IgD-negative memory B cell (primary cell): ENCODE measurements at regions not wholly inside any gene's neighbourhood (a gene's known extent, or its start where the extent isn't known, plus 50 kb on each side); places are given as distances from the start of the nearest gene placed in this dataset.

ENCODE experiments used
- H3K27ac Mint-ChIP-seq, 3 donors: one replicate each; pipeline ENCODE4 v1.8.0; 2020 to 2022; ENCODE audit warnings: mild to moderate bottlenecking in 3 of 3, mixed read lengths in 3 of 3, moderate library complexity in 1 of 3
- H3K27me3 Mint-ChIP-seq: one replicate; pipeline ENCODE4 v1.8.0; 2021; ENCODE audit warnings: mixed read lengths
- H3K36me3 Mint-ChIP-seq: one replicate; pipeline ENCODE4 v1.8.0; 2020; ENCODE audit warnings: mild to moderate bottlenecking, mixed read lengths
- H3K4me1 Mint-ChIP-seq, 3 donors: one replicate each; pipeline ENCODE4 v1.8.0; 2020 to 2022; ENCODE audit warnings: mixed read lengths in 3 of 3, mild to moderate bottlenecking in 1 of 3
- H3K4me3 Mint-ChIP-seq, 4 donors: one replicate each; pipeline ENCODE4 v1.8.0; 2020 to 2022; ENCODE audit warnings: mild to moderate bottlenecking in 4 of 4, mixed read lengths in 4 of 4, moderate library complexity in 3 of 4
- H3K9me3 Mint-ChIP-seq, 3 donors: one replicate each; pipeline ENCODE4 v1.8.0; 2020 to 2021; ENCODE audit warnings: mixed read lengths in 3 of 3, mild to moderate bottlenecking in 1 of 3

- H3K4me1 Mint-ChIP-seq: no peaks in the 10 kb centered on the region
- no peak overlapping the region for H3K4me3 Mint-ChIP-seq
- no peaks in the 10 kb centered on the region for H3K27me3 Mint-ChIP-seq
- H3K9me3 Mint-ChIP-seq: peaks cover 0 to 6% (median 2%) of the 10 kb centered on the region in 3 donors
- no peak overlapping the region for H3K27ac Mint-ChIP-seq
- no peaks in the 10 kb centered on the region for H3K36me3 Mint-ChIP-seq
Observed at GRCh38 chr11:98561252-98561651, 459.5 kb upstream of the CNTN5 start.

- Mint-ChIP-seq H3K9me3 (peaks cover 0 to 6% (median 2%) of the 10 kb centered on the region in 3 donors), H3K27me3 (no peaks in the 10 kb centered on the region), H3K4me3 (no peak overlapping the region), H3K4me1 (no peaks in the 10 kb centered on the region), H3K27ac (no peak overlapping the region), H3K36me3 (no peaks in the 10 kb centered on the region)
Observed at GRCh38 chr11:98561877-98562395, 458.8 kb upstream of the CNTN5 start.

GRCh38 chr11:98564233-98564632 lies 456.5 kb upstream of the CNTN5 start:
- H3K9me3 Mint-ChIP-seq: peaks cover 0 to 5% (median 0%) of the 10 kb centered on the region in 3 donors
- H3K4me3 Mint-ChIP-seq: no peak overlapping the region
- no peaks in the 10 kb centered on the region for H3K27me3 Mint-ChIP-seq
- H3K36me3 Mint-ChIP-seq: no peaks in the 10 kb centered on the region
- no peak overlapping the region for H3K27ac Mint-ChIP-seq
- H3K4me1 Mint-ChIP-seq: no peaks in the 10 kb centered on the region

- no peaks in the 10 kb centered on the region for H3K27me3 Mint-ChIP-seq
Observed at GRCh38 chr11:98564881-98565280, 455.9 kb upstream of the CNTN5 start.

GRCh38 chr11:98565311-98565710 lies 455.4 kb upstream of the CNTN5 start:
- no peaks in the 10 kb centered on the region for H3K27me3 Mint-ChIP-seq
- no peak overlapping the region for H3K27ac Mint-ChIP-seq
- H3K36me3 Mint-ChIP-seq: no peaks in the 10 kb centered on the region
- peaks cover 0 to 4% (median 3%) of the 10 kb centered on the region in 3 donors for H3K9me3 Mint-ChIP-seq
- H3K4me1 Mint-ChIP-seq: no peaks in the 10 kb centered on the region
- no peak overlapping the region for H3K4me3 Mint-ChIP-seq

More at GRCh38 chr11:98564881-98565280, 455.9 kb upstream of the CNTN5 start:
- Mint-ChIP-seq H3K4me1 (no peaks in the 10 kb centered on the region), H3K9me3 (peaks cover 0 to 3% (median 0%) of the 10 kb centered on the region in 3 donors), H3K4me3 (no peak overlapping the region), H3K27ac (no peak overlapping the region), H3K36me3 (no peaks in the 10 kb centered on the region)

GRCh38 chr11:98566978-98567377 lies 453.8 kb upstream of the CNTN5 start:
- H3K4me1 Mint-ChIP-seq: no peaks in the 10 kb centered on the region
- peaks cover 0 to 7% (median 1%) of the 10 kb centered on the region in 3 donors for H3K9me3 Mint-ChIP-seq
- no peaks in the 10 kb centered on the region for H3K36me3 Mint-ChIP-seq
- H3K27ac Mint-ChIP-seq: no peak overlapping the region
- no peak overlapping the region for H3K4me3 Mint-ChIP-seq
- H3K27me3 Mint-ChIP-seq: no peaks in the 10 kb centered on the region

- Mint-ChIP-seq H3K27me3 (no peaks in the 10 kb centered on the region), H3K9me3 (peaks cover 0 to 7% (median 1%) of the 10 kb centered on the region in 3 donors), H3K27ac (no peak overlapping the region), H3K4me1 (no peaks in the 10 kb centered on the region), H3K4me3 (no peak overlapping the region), H3K36me3 (no peaks in the 10 kb centered on the region)
Observed at GRCh38 chr11:98568013-98568412, 452.7 kb upstream of the CNTN5 start.

GRCh38 chr11:98572941-98573340 lies 447.8 kb upstream of the CNTN5 start:
- no peak overlapping the region for H3K4me3 Mint-ChIP-seq
- H3K4me1 Mint-ChIP-seq: no peaks in the 10 kb centered on the region
- H3K27me3 Mint-ChIP-seq: no peaks in the 10 kb centered on the region
- H3K9me3 Mint-ChIP-seq: peaks cover 1 to 7% (median 5%) of the 10 kb centered on the region in 3 donors
- no peak overlapping the region for H3K27ac Mint-ChIP-seq
- no peaks in the 10 kb centered on the region for H3K36me3 Mint-ChIP-seq

GRCh38 chr11:98587884-98588283 lies 432.9 kb upstream of the CNTN5 start:
- H3K36me3 Mint-ChIP-seq: no peaks in the 10 kb centered on the region
- H3K9me3 Mint-ChIP-seq: peaks cover 0 to 5% (median 0%) of the 10 kb centered on the region in 3 donors
- H3K4me3 Mint-ChIP-seq: no peak overlapping the region
- no peak overlapping the region for H3K27ac Mint-ChIP-seq
- no peaks in the 10 kb centered on the region for H3K27me3 Mint-ChIP-seq
- H3K4me1 Mint-ChIP-seq: no peaks in the 10 kb centered on the region

GRCh38 chr11:98589967-98590366 lies 430.8 kb upstream of the CNTN5 start:
- H3K9me3 Mint-ChIP-seq: peaks cover 0 to 11% (median 10%) of the 10 kb centered on the region in 3 donors

GRCh38 chr11:98600103-98600502 lies 420.6 kb upstream of the CNTN5 start:
- H3K4me3 Mint-ChIP-seq: no peak overlapping the region
- H3K27me3 Mint-ChIP-seq: no peaks in the 10 kb centered on the region
- H3K4me1 Mint-ChIP-seq: no peaks in the 10 kb centered on the region
- H3K27ac Mint-ChIP-seq: no peak overlapping the region
- H3K9me3 Mint-ChIP-seq: peaks cover 3 to 5% (median 5%) of the 10 kb centered on the region in 3 donors
- peaks cover 2% of the 10 kb centered on the region for H3K36me3 Mint-ChIP-seq

More at GRCh38 chr11:98589967-98590366, 430.8 kb upstream of the CNTN5 start:
- Mint-ChIP-seq H3K4me3 (no peak overlapping the region), H3K27ac (no peak overlapping the region), H3K4me1 (no peaks in the 10 kb centered on the region), H3K36me3 (no peaks in the 10 kb centered on the region), H3K27me3 (no peaks in the 10 kb centered on the region)

GRCh38 chr11:98600786-98601773 lies 419.7 kb upstream of the CNTN5 start:
- no peak overlapping the region for H3K4me3 Mint-ChIP-seq
- H3K27ac Mint-ChIP-seq: no peak overlapping the region
- peaks cover 2% of the 10 kb centered on the region for H3K36me3 Mint-ChIP-seq
- H3K4me1 Mint-ChIP-seq: no peaks in the 10 kb centered on the region
- peaks cover 4 to 5% (median 5%) of the 10 kb centered on the region in 3 donors for H3K9me3 Mint-ChIP-seq
- no peaks in the 10 kb centered on the region for H3K27me3 Mint-ChIP-seq

GRCh38 chr11:98616098-98616655 lies 404.6 kb upstream of the CNTN5 start:
- Mint-ChIP-seq H3K27me3 (no peaks in the 10 kb centered on the region), H3K9me3 (peaks cover 0 to 20% (median 8%) of the 10 kb centered on the region in 3 donors), H3K27ac (no peak overlapping the region), H3K36me3 (no peaks in the 10 kb centered on the region), H3K4me1 (no peaks in the 10 kb centered on the region), H3K4me3 (no peak overlapping the region)

- Mint-ChIP-seq H3K9me3 (peaks cover 3 to 27% (median 12%) of the 10 kb centered on the region in 3 donors), H3K27me3 (no peaks in the 10 kb centered on the region), H3K36me3 (no peaks in the 10 kb centered on the region), H3K4me1 (no peaks in the 10 kb centered on the region), H3K4me3 (no peak overlapping the region), H3K27ac (no peak overlapping the region)
Observed at GRCh38 chr11:98621767-98622166, 399.0 kb upstream of the CNTN5 start.

GRCh38 chr11:98625526-98625925 lies 395.2 kb upstream of the CNTN5 start:
- Mint-ChIP-seq H3K4me1 (no peaks in the 10 kb centered on the region), H3K27ac (no peak overlapping the region), H3K27me3 (no peaks in the 10 kb centered on the region), H3K36me3 (no peaks in the 10 kb centered on the region), H3K4me3 (no peak overlapping the region), H3K9me3 (peaks cover 3 to 15% (median 5%) of the 10 kb centered on the region in 3 donors)
